Stomach smooth muscle (tissue), 2 donors: ENCODE measurements at regions not wholly inside any gene's neighbourhood (a gene's known extent, or its start where the extent isn't known, plus 50 kb on each side); places are given as distances from the start of the nearest gene placed in this dataset.
"Not testable (repeated sequence)": the region's sequence is repeated elsewhere in the genome, so short reads cannot be mapped to it uniquely, and the experiment has no call there.

Experiments
- H3K27ac ChIP-seq: one replicate; pipeline ENCODE4 v1.7.0; 2013; ENCODE audit warnings: mild to moderate bottlenecking, low read length, inconsistent platforms
- H3K27me3 ChIP-seq, 2 donors: one replicate each; pipeline ENCODE4 v1.7.0; 2013; ENCODE audit warnings: low read length in 2 of 2; ENCODE audit not compliant: insufficient read depth in 2 of 2, control insufficient read depth in 1 of 2
- H3K36me3 ChIP-seq, 2 donors: one replicate each; pipeline ENCODE4 v1.7.0; 2013; ENCODE audit warnings: low read length in 2 of 2; ENCODE audit not compliant: control insufficient read depth in 2 of 2, insufficient read depth in 2 of 2
- H3K4me1 ChIP-seq: one replicate; pipeline ENCODE4 v1.7.0; 2013; ENCODE audit warnings: low read length; ENCODE audit not compliant: control insufficient read depth, insufficient read depth
- H3K4me3 ChIP-seq, 2 donors: one replicate each; pipeline ENCODE4 v1.7.0; 2013; ENCODE audit warnings: low read length in 2 of 2
- H3K9ac ChIP-seq, 2 donors: one replicate each; pipeline ENCODE4 v1.7.0; 2013; ENCODE audit warnings: low read length in 2 of 2, mild to moderate bottlenecking in 1 of 2
- H3K9me3 ChIP-seq, 2 donors: one replicate each; pipeline ENCODE4 v1.7.0; 2013; ENCODE audit warnings: low read length in 2 of 2; ENCODE audit not compliant: control insufficient read depth in 2 of 2
- donor health status: healthy.
- donor health status: Pancreatic carcinoma.

- no peaks in the 10 kb centered on the region for H3K36me3 ChIP-seq
- H3K9ac ChIP-seq = no peak overlapping the region
- H3K27me3 ChIP-seq = no peaks in the 10 kb centered on the region
- peaks cover 0 to 2% of the 10 kb centered on the region in 2 donors for H3K9me3 ChIP-seq
- no peaks in the 10 kb centered on the region for H3K4me1 ChIP-seq
- H3K27ac ChIP-seq = no peak overlapping the region
- no peak overlapping the region for H3K4me3 ChIP-seq
These were observed 620.5 kb upstream of the LRRN3 start for GRCh38 chr7:110470420-110470819.

GRCh38 chr7:110472419-110472818, 618.5 kb upstream of the LRRN3 start:
- H3K4me1 ChIP-seq, H3K27ac ChIP-seq, H3K27me3 ChIP-seq, H3K9ac ChIP-seq, H3K4me3 ChIP-seq, H3K9me3 ChIP-seq, H3K36me3 ChIP-seq: not testable (repeated sequence)

GRCh38 chr7:110480964-110481363, 610.0 kb upstream of the LRRN3 start:
- Histone ChIP-seq H3K4me3 (no peak overlapping the region), H3K9ac (no peak overlapping the region), H3K4me1 (no peaks in the 10 kb centered on the region)

GRCh38 chr7:110483553-110483952, 607.4 kb upstream of the LRRN3 start:
- Histone ChIP-seq H3K9ac (no peak overlapping the region), H3K4me3 (no peak overlapping the region), H3K36me3 (no peaks in the 10 kb centered on the region), H3K27me3 (no peaks in the 10 kb centered on the region), H3K27ac (no peak overlapping the region), H3K4me1 (no peaks in the 10 kb centered on the region), H3K9me3 (peaks cover 0 to 2% of the 10 kb centered on the region in 2 donors)

More at GRCh38 chr7:110480964-110481363, 610.0 kb upstream of the LRRN3 start:
- peaks cover 0 to 2% of the 10 kb centered on the region in 2 donors for H3K9me3 ChIP-seq
- H3K27ac ChIP-seq = no peak overlapping the region
- H3K27me3 ChIP-seq = no peaks in the 10 kb centered on the region
- no peaks in the 10 kb centered on the region for H3K36me3 ChIP-seq

- no peaks in the 10 kb centered on the region for H3K4me1 ChIP-seq
- peaks cover 0 to 2% of the 10 kb centered on the region in 2 donors for H3K9me3 ChIP-seq
- no peak overlapping the region for H3K4me3 ChIP-seq
- H3K9ac ChIP-seq = no peak overlapping the region
- H3K27ac ChIP-seq = no peak overlapping the region
- H3K36me3 ChIP-seq = no peaks in the 10 kb centered on the region
- no peaks in the 10 kb centered on the region for H3K27me3 ChIP-seq
These were observed 606.6 kb upstream of the LRRN3 start for GRCh38 chr7:110484356-110484755.

GRCh38 chr7:110486549-110486948, 604.4 kb upstream of the LRRN3 start:
- no peaks in the 10 kb centered on the region for H3K9me3 ChIP-seq
- no peaks in the 10 kb centered on the region for H3K27me3 ChIP-seq
- no peak overlapping the region for H3K27ac ChIP-seq
- no peak overlapping the region for H3K4me3 ChIP-seq
- no peaks in the 10 kb centered on the region for H3K4me1 ChIP-seq
- no peaks in the 10 kb centered on the region for H3K36me3 ChIP-seq
- no peak overlapping the region for H3K9ac ChIP-seq

GRCh38 chr7:110502888-110503465, 588.0 kb upstream of the LRRN3 start:
- no peak overlapping the region for H3K9ac ChIP-seq

DNA sequence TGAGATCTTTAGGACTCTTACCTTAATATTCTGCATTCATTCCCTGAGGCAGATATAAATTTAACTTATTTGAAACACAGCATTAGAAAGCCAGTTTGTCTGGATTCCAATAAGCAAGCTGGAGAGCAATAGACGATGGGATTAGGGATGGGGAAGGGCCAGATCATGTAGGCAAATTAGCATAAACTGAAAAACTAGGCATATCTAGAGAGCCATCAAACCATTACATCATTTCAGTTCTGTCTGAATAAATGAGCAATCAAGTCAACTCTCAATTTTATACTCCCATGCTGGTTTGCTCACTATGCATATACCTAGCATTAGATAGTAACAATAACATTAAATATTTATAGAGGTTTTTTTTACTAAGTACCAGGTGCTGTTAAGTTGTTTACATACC, 583.6 kb upstream of the LRRN3 start:
- Histone ChIP-seq H3K9ac (no peak overlapping the region), H3K27ac (no peak overlapping the region), H3K4me1 (no peaks in the 10 kb centered on the region), H3K36me3 (no peaks in the 10 kb centered on the region), H3K27me3 (no peaks in the 10 kb centered on the region), H3K9me3 (no peaks in the 10 kb centered on the region), H3K4me3 (no peak overlapping the region)

More at GRCh38 chr7:110502888-110503465, 588.0 kb upstream of the LRRN3 start:
- Histone ChIP-seq H3K27me3 (no peaks in the 10 kb centered on the region), H3K4me1 (no peaks in the 10 kb centered on the region), H3K9me3 (no peaks in the 10 kb centered on the region), H3K4me3 (no peak overlapping the region), H3K36me3 (no peaks in the 10 kb centered on the region), H3K27ac (no peak overlapping the region)

DNA sequence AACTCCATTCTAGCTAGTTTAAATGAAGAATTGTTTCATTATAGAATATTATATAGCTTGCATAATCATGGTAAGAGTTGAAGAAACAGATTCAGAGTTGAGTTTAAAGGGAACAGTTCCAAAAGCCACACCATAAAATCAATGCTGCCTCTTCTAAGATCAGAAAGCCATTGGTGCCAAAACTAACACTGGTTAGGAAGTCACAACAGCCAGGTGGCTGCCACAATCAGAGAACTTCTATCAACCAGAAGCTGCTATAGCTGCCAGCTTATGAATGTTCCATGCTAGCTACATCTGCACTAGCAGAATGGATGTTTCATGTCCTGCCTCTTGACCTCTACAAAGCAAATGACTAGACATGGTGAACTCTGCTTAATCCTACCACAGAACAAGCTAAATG, 583.1 kb upstream of the LRRN3 start:
- H3K4me1 ChIP-seq = no peaks in the 10 kb centered on the region
- H3K9me3 ChIP-seq = no peaks in the 10 kb centered on the region
- H3K27ac ChIP-seq = no peak overlapping the region
- no peaks in the 10 kb centered on the region for H3K27me3 ChIP-seq
- no peaks in the 10 kb centered on the region for H3K36me3 ChIP-seq
- no peak overlapping the region for H3K4me3 ChIP-seq
- no peak overlapping the region for H3K9ac ChIP-seq

DNA sequence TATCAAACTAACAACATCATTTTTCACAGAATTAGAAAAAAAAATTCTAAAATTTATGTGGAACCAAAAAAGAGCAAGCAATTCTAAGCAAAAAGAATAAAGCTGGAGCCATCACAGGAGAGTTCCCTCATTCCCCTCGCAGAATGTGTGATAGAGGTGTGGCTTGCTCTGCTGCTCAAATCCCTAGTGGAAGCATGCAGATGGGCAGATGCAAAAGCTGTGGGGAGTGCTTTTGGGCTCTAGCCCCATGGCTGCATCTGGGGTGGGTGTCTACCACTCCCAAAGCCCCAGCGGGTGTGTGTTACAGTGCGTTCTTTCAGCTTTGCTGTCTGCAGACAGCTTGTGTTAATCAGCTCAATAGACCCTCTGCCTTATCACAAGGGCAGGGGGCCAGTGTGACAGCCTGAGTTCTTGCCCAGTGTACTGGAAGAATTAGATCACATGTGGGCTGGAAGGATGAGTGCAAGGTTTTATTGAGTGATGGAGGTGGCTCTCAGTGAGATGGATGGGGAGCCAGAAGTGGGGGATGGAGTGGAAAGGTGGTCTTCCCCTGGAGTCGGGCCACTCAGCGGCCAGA, 575.9 kb upstream of the LRRN3 start:
- H3K9ac ChIP-seq, H3K27ac ChIP-seq, H3K27me3 ChIP-seq, H3K9me3 ChIP-seq, H3K4me3 ChIP-seq, H3K36me3 ChIP-seq, H3K4me1 ChIP-seq: not testable (repeated sequence)

DNA sequence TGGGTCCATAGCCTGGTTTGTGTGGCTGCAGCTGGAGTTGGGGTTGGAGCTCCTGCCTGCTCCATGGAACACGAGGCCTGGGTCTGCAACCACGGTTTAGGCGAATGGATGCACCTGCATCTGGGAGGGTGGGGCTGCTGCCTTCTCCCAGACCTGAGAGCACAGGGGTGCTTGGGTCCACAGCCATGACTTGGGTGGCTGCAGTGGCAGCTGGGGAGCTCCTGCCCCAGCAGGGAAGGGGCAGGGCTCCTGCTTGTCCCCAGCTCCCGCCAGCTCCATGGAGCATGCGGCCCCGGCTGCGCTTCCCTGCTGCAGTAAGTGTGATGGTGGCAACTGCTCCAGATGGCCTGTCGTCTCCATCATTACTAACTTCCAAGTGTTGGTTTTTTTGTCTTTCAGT, 571.1 kb upstream of the LRRN3 start:
- H3K27ac ChIP-seq = no peak overlapping the region
- H3K4me3 ChIP-seq = no peak overlapping the region
- no peaks in the 10 kb centered on the region for H3K4me1 ChIP-seq
- no peaks in the 10 kb centered on the region for H3K36me3 ChIP-seq
- H3K27me3 ChIP-seq = no peaks in the 10 kb centered on the region
- H3K9ac ChIP-seq = no peak overlapping the region
- no peaks in the 10 kb centered on the region for H3K9me3 ChIP-seq
